DMS 273 treated with DMSO at 0.1 percent for 48 hours (cell line): ENCODE measurements at regions not wholly inside any gene's neighbourhood (a gene's known extent, or its start where the extent isn't known, plus 50 kb on each side); places are given as distances from the start of the nearest gene placed in this dataset.

ENCODE experiments used
- DNase-seq: peaks from one replicate; lab custom pipeline; 2025; lab: John Stamatoyannopoulos, UW

- no peak for DNase-seq
Measured at GRCh38 chr19:30783212-30783611, 411.0 kb downstream of the ZNF536 start.

GRCh38 chr19:30781519-30781918 lies 409.3 kb downstream of the ZNF536 start:
- DNase-seq: no peak

GRCh38 chr19:30781047-30781446 lies 408.9 kb downstream of the ZNF536 start:
- DNase-seq: no peak

- no peak for DNase-seq
Measured at GRCh38 chr19:30780456-30780855, 408.3 kb downstream of the ZNF536 start.

GRCh38 chr19:30780032-30780431 lies 407.8 kb downstream of the ZNF536 start:
- DNase-seq: no peak

GRCh38 chr19:30778961-30779715 lies 407.0 kb downstream of the ZNF536 start:
- DNase-seq: no peak

- DNase-seq: no peak
Measured at GRCh38 chr19:30778061-30778460, 405.9 kb downstream of the ZNF536 start.

- no peak for DNase-seq
Measured at GRCh38 chr19:30775956-30776355, 403.8 kb downstream of the ZNF536 start.

GRCh38 chr19:30774252-30774766 lies 402.1 kb downstream of the ZNF536 start:
- DNase-seq: no peak

- DNase-seq: no peak
Measured at GRCh38 chr19:30762651-30763050, 390.5 kb downstream of the ZNF536 start.

- no peak for DNase-seq
Measured at GRCh38 chr19:30760014-30760413, 387.8 kb downstream of the ZNF536 start.

GRCh38 chr19:30757837-30758617 lies 385.8 kb downstream of the ZNF536 start:
- no peak for DNase-seq

GRCh38 chr19:30757104-30757836 lies 385.1 kb downstream of the ZNF536 start:
- DNase-seq: no peak

- no peak for DNase-seq
Measured at GRCh38 chr19:30755581-30755980, 383.4 kb downstream of the ZNF536 start.

GRCh38 chr19:30754162-30754561 lies 382.0 kb downstream of the ZNF536 start:
- DNase-seq: no peak

- DNase-seq: no peak
Measured at GRCh38 chr19:30752876-30753275, 380.7 kb downstream of the ZNF536 start.

- no peak for DNase-seq
Measured at GRCh38 chr19:30752201-30752600, 380.0 kb downstream of the ZNF536 start.

- DNase-seq: no peak
Measured at GRCh38 chr19:30745476-30745985, 373.3 kb downstream of the ZNF536 start.

- no peak for DNase-seq
Measured at GRCh38 chr19:30744741-30745475, 372.7 kb downstream of the ZNF536 start.

GRCh38 chr19:30743702-30744101 lies 371.5 kb downstream of the ZNF536 start:
- DNase-seq: no peak

- no peak for DNase-seq
Measured at GRCh38 chr19:30743011-30743410, 370.8 kb downstream of the ZNF536 start.
